Neural cell (in vitro differentiated cells): ENCODE measurements at regions not wholly inside any gene's neighbourhood (a gene's known extent, or its start where the extent isn't known, plus 50 kb on each side); places are given as distances from the start of the nearest gene placed in this dataset.

Source experiments
- H2AFZ ChIP-seq: fragments of 200-600, 300-800 bp; sonication (generic), shearing (Covaris generic); 2 replicates; pipeline ENCODE4 v1.6.0; 2014; ENCODE audit warnings: low read depth, mild to moderate bottlenecking, antibody characterized with exemption, low read length, moderate library complexity
- H3F3A ChIP-seq: fragments of 200-600 bp; shearing (Covaris generic); 2 replicates; pipeline ENCODE4 v1.6.1; 2016; ENCODE audit warnings: mild to moderate bottlenecking, moderate library complexity, mixed read lengths, antibody characterized with exemption, low read length; ENCODE audit not compliant: insufficient read depth, poor library complexity, severe bottlenecking
- H3K27ac ChIP-seq: fragments of 200-600, 300-800 bp; sonication (generic), shearing (Covaris generic); 2 replicates; pipeline ENCODE4 v1.5.1; 2014; ENCODE audit warnings: mild to moderate bottlenecking, low read length, moderate library complexity
- H3K27me3 ChIP-seq: fragments of 300-800, 200-600 bp; sonication (generic), shearing (Covaris generic); 2 replicates; pipeline ENCODE4 v1.6.0; 2014; ENCODE audit warnings: mild to moderate bottlenecking, low read depth, low read length, moderate library complexity; ENCODE audit not compliant: insufficient read depth
- H3K36me3 ChIP-seq: fragments of 300-800, 200-600 bp; sonication (generic), shearing (Covaris generic); 2 replicates; pipeline ENCODE4 v1.5.1; 2014; ENCODE audit warnings: mild to moderate bottlenecking, antibody characterized with exemption, low read length, moderate library complexity; ENCODE audit not compliant: insufficient read depth
- H3K4me2 ChIP-seq: fragments of 300-800, 200-600 bp; sonication (generic), shearing (Covaris generic); 2 replicates; pipeline ENCODE4 v1.6.0; 2014; ENCODE audit warnings: mild to moderate bottlenecking, low read length
- H3K4me3 ChIP-seq: fragments of 300-800, 200-600 bp; sonication (generic), shearing (Covaris generic); 2 replicates; pipeline ENCODE4 v1.5.1; 2014; ENCODE audit warnings: mild to moderate bottlenecking, low read length, moderate library complexity
- H3K79me2 ChIP-seq: fragments of 200-600 bp; shearing (Covaris generic); replicated peaks from 2 replicates; pipeline ENCODE4 v1.6.0; 2014; ENCODE audit warnings: mild to moderate bottlenecking, low read length, moderate library complexity; ENCODE audit not compliant: insufficient read depth
- H3K9ac ChIP-seq: fragments of 300-800, 200-600 bp; sonication (generic), shearing (Covaris generic); 2 replicates; pipeline ENCODE4 v1.6.1; 2016; ENCODE audit warnings: mild to moderate bottlenecking, low read length, mixed read lengths
- H3K9me2 ChIP-seq: fragments of 200-600 bp; shearing (Covaris generic); 2 replicates; pipeline ENCODE4 v1.6.1; 2016; ENCODE audit warnings: mild to moderate bottlenecking, low read length, mixed read lengths; ENCODE audit not compliant: insufficient read depth
- H3K9me3 ChIP-seq: fragments of 200-600, 300-800 bp; sonication (generic), shearing (Covaris generic); 2 replicates; pipeline ENCODE4 v1.6.1; 2016; ENCODE audit warnings: mild to moderate bottlenecking, mixed run types, low read length, moderate library complexity, mixed read lengths
- H4K20me1 ChIP-seq: fragments of 200-600 bp; shearing (Covaris generic); 2 replicates; pipeline ENCODE4 v1.6.1; 2016; ENCODE audit warnings: mild to moderate bottlenecking, mixed run types; ENCODE audit not compliant: insufficient read depth
- CTCF ChIP-seq: fragments of 450-650 bp; IDR thresholded peaks from 2 replicates; pipeline ENCODE4 v1.5.1; 2014; ENCODE audit warnings: antibody characterized with exemption, mild to moderate bottlenecking, moderate library complexity; ENCODE audit not compliant: poor library complexity, severe bottlenecking
- EP300 ChIP-seq: fragments of 450-650 bp; conservative IDR thresholded peaks from 2 replicates; pipeline ENCODE4 v1.6.1; 2014; ENCODE audit warnings: antibody characterized with exemption, mild to moderate bottlenecking, moderate library complexity; ENCODE audit not compliant: poor library complexity, severe bottlenecking
- EZH2 ChIP-seq: fragments of 200-600, 300-800 bp; shearing (Covaris generic), sonication (generic); IDR thresholded peaks from 2 replicates; pipeline ENCODE4 v1.6.1; 2014; ENCODE audit warnings: antibody characterized with exemption, low read length, borderline replicate concordance, mild to moderate bottlenecking; ENCODE audit not compliant: insufficient read depth, poor library complexity, severe bottlenecking
- MXI1 ChIP-seq: fragments of 450-650 bp; conservative IDR thresholded peaks from 2 replicates; pipeline ENCODE4 v1.6.1; 2014; ENCODE audit warnings: antibody characterized with exemption, mild to moderate bottlenecking; ENCODE audit not compliant: poor library complexity, severe bottlenecking
- POLR2AphosphoS5 ChIP-seq: IDR thresholded peaks from 2 replicates; pipeline ENCODE4 v1.6.1; 2012
- RAD21 ChIP-seq: fragments of 450-650 bp; conservative IDR thresholded peaks from 2 replicates; pipeline ENCODE4 v1.6.1; 2014; ENCODE audit warnings: antibody characterized with exemption, mild to moderate bottlenecking, moderate library complexity
- REST ChIP-seq: IDR thresholded peaks from 2 replicates; pipeline ENCODE4 v1.6.1; 2012; ENCODE audit warnings: borderline replicate concordance
- SMC3 ChIP-seq: fragments of 450-650 bp; conservative IDR thresholded peaks from 2 replicates; pipeline ENCODE4 v1.6.1; 2014; ENCODE audit warnings: antibody characterized with exemption, mild to moderate bottlenecking, moderate library complexity; ENCODE audit not compliant: poor library complexity
- TAF1 ChIP-seq: IDR thresholded peaks from 2 replicates; pipeline ENCODE4 v1.6.1; 2012; ENCODE audit warnings: low read depth

DNA sequence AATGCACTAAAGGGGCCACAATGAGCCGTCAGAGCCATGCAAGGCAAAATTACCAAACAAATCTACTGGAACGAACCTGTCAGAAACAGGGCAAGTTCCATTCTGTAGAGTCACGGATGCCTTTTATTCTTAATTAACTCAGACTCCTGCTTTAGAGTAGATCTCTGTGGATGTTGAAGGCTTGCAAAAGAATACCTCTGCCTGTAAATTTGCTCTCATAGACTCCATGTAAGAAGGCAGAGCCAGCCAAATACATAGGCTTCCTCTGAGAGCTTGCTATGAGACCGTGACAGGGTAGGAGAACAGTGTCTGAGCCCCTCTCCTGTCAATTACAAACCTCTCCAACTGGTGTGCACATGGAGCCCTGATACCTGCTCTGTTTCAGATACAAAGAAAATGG is 787.9 kb upstream of the POM121L12 start:
- Histone ChIP-seq H3K9me3 (peaks cover 4% of the 10 kb centered on the region), H3K27ac (no peak overlapping the region), H3K4me3 (no peak overlapping the region), H3K9me2 (no peaks in the 10 kb centered on the region), H3K36me3 (no peaks in the 10 kb centered on the region), H3F3A (no peaks in the 10 kb centered on the region), H4K20me1 (no peaks in the 10 kb centered on the region), H3K27me3 (no peaks in the 10 kb centered on the region), H2AFZ (no peak overlapping the region), H3K79me2 (no peaks in the 10 kb centered on the region), H3K4me2 (no peak overlapping the region), H3K9ac (no peak overlapping the region)
- TF ChIP-seq TAF1: no peak
- no peak for TF ChIP-seq CTCF
- TF ChIP-seq EP300: no peak
- no peak for TF ChIP-seq RAD21
- no peak for TF ChIP-seq MXI1
- TF ChIP-seq REST: no peak
- TF ChIP-seq SMC3: no peak
- no peak for TF ChIP-seq POLR2AphosphoS5
- TF ChIP-seq EZH2: no peak

- peaks cover 4% of the 10 kb centered on the region for H3K9me3 ChIP-seq
- H3K27me3 ChIP-seq: no peaks in the 10 kb centered on the region
- H3K27ac ChIP-seq: no peak overlapping the region
- H3K4me2 ChIP-seq: no peak overlapping the region
- no peak overlapping the region for H2AFZ ChIP-seq
- H3F3A ChIP-seq: no peaks in the 10 kb centered on the region
- H3K4me3 ChIP-seq: no peak overlapping the region
- H3K9ac ChIP-seq: no peak overlapping the region
- no peaks in the 10 kb centered on the region for H3K79me2 ChIP-seq
- H3K9me2 ChIP-seq: no peaks in the 10 kb centered on the region
- no peaks in the 10 kb centered on the region for H4K20me1 ChIP-seq
- no peak for TF ChIP-seq SMC3
- TF ChIP-seq EP300: no peak
- no peak for TF ChIP-seq POLR2AphosphoS5
- no peak for TF ChIP-seq RAD21
- TF ChIP-seq REST: no peak
- no peak for TF ChIP-seq CTCF
- no peak for TF ChIP-seq TAF1
- no peak for TF ChIP-seq EZH2
- TF ChIP-seq MXI1: no peak
- H3K36me3 ChIP-seq: no peaks in the 10 kb centered on the region
Observed at GRCh38 chr7:52243685-52244084, 791.7 kb upstream of the POM121L12 start.
